ENCODE measurements at regions not wholly inside any gene's neighbourhood (a gene's known extent, or its start where the extent isn't known, plus 50 kb on each side); places are given as distances from the start of the nearest gene placed in this dataset.

DNA sequence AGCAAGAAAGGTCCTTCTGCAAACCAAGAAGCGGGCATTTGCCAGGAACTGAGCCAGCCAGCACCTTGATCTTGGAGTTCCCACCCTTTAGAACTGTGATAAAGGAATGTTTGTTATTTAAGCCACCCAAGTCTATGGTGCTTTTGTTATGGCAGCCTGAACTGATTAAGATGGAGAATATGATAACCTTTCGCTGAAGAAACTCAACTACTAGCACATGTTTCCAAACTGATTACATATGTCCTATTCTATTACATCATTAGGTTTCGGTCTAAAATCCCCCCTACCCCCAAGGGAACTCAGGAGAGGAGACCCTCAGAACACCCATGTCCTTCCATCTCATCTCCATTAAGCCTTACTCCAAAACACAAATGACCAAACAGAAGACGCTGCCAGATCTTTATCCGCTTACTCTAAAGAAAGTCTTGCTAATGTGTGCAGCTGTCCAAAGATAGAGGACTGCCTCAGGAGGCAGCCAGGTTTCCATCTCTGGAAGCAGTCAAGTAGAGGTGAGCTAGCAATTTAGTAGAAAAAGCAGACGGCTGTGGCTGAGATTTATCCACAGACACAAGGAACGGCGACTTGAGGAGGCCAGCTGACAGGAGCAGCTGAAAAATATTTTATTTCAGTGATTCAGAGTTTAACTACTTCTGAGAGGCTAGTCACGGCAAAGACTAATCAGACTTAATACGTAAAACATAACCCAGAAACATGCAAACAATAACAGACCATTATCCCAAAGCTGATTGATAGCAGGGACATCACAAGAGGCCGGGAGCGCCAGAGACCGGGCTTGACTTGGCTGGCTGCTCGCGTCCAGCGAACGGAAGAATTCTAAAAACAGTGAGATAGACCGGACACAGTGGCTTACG lies 611.4 kb upstream of the CDH5 start:
- TF ChIP-seq SRF (IDR thresholded peaks at IDR 0.05; ENCODE audit: low read depth, low read length) (no peak), POU5F1 (IDR thresholded peaks at IDR 0.05; ENCODE audit: low read depth, low read length) (no peak), EP300 (IDR thresholded peaks at IDR 0.05; ENCODE audit: borderline replicate concordance in 1 of 2, low read depth in 2 of 2, low read length in 2 of 2) (no peak), POLR2A (IDR thresholded peaks at IDR 0.05; ENCODE audit: control extremely low read depth in 1 of 2, low read depth in 2 of 2, low read length in 2 of 2) (no peak), JUND (IDR thresholded peaks at IDR 0.05; ENCODE audit: low read length) (no peak), SP1 (IDR thresholded peaks at IDR 0.05; ENCODE audit: low read depth, low read length) (no peak), SIN3A (conservative IDR thresholded peaks at IDR 0.05 in 1 of 2, IDR thresholded peaks at IDR 0.05 in 1 of 2; ENCODE audit: low read depth in 1 of 2, low read length in 2 of 2) (no peak)
- TF ChIP-seq, protein P1, sequence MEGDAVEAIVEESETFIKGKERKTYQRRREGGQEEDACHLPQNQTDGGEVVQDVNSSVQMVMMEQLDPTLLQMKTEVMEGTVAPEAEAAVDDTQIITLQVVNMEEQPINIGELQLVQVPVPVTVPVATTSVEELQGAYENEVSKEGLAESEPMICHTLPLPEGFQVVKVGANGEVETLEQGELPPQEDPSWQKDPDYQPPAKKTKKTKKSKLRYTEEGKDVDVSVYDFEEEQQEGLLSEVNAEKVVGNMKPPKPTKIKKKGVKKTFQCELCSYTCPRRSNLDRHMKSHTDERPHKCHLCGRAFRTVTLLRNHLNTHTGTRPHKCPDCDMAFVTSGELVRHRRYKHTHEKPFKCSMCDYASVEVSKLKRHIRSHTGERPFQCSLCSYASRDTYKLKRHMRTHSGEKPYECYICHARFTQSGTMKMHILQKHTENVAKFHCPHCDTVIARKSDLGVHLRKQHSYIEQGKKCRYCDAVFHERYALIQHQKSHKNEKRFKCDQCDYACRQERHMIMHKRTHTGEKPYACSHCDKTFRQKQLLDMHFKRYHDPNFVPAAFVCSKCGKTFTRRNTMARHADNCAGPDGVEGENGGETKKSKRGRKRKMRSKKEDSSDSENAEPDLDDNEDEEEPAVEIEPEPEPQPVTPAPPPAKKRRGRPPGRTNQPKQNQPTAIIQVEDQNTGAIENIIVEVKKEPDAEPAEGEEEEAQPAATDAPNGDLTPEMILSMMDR (IDR thresholded peaks at IDR 0.05; ENCODE audit: control extremely low read depth in 1 of 3, insufficient read depth in 1 of 3, low read depth in 1 of 3, low read length in 3 of 3) = no peak
- TF ChIP-seq, protein P2, sequence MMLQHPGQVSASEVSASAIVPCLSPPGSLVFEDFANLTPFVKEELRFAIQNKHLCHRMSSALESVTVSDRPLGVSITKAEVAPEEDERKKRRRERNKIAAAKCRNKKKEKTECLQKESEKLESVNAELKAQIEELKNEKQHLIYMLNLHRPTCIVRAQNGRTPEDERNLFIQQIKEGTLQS (IDR thresholded peaks at IDR 0.05; ENCODE audit: insufficient read depth, low read depth, low read length) = no peak

All from H1 (cell line).